A549 (cell line): ENCODE measurements at regions not wholly inside any gene's neighbourhood (a gene's known extent, or its start where the extent isn't known, plus 50 kb on each side); places are given as distances from the start of the nearest gene placed in this dataset.

Experiments
- CHD2 ChIP-seq: fragments of 150-350 bp; IDR thresholded peaks from 2 replicates; pipeline ENCODE4 v1.6.1; 2014; ENCODE audit warnings: low read length; ENCODE audit not compliant: partially characterized antibody
- CTCF ChIP-seq: fragments of >200 bp; sonication (Bioruptor Twin); formaldehyde crosslinking; IDR thresholded peaks from 3 replicates; pipeline ENCODE4 v1.5.1; 2016
- EP300 ChIP-seq, 2 experiments: fragments of >200 bp; sonication (Bioruptor Twin); formaldehyde crosslinking; IDR thresholded peaks; 2 replicates in 1 of 2; 3 replicates in 1 of 2; pipeline ENCODE4 v1.6.1; 2016 to 2017
- HMGXB4 ChIP-seq: fragments of 250-450 bp; sonication (Bioruptor Pico); IDR thresholded peaks from 2 replicates; pipeline ENCODE4 v1.5.0; 2021; ENCODE audit warnings: mild to moderate bottlenecking, moderate library complexity, borderline replicate concordance
- HOXA7 ChIP-seq: fragments of 250-450 bp; sonication (Bioruptor Pico); IDR thresholded peaks from 2 replicates; pipeline ENCODE4 v1.5.0; 2020; ENCODE audit warnings: mild to moderate bottlenecking, moderate library complexity
- JUN ChIP-seq, 2 experiments: fragments of >200 bp; sonication (Bioruptor Twin); formaldehyde crosslinking; IDR thresholded peaks; 2 replicates in 1 of 2; 3 replicates in 1 of 2; pipeline ENCODE4 v1.6.1; 2016 to 2017
- JUNB ChIP-seq: fragments of >200 bp; sonication (Bioruptor Twin); formaldehyde crosslinking; IDR thresholded peaks from 2 replicates; pipeline ENCODE4 v1.6.1; 2016
- MAFK ChIP-seq: fragments of 450-650 bp; IDR thresholded peaks from 2 replicates; pipeline ENCODE4 v1.6.1; 2014; ENCODE audit not compliant: partially characterized antibody
- PBX3 ChIP-seq: IDR thresholded peaks from 2 replicates; pipeline ENCODE4 v1.6.1; 2012
- PHF8 ChIP-seq: fragments of 200-600 bp; sonication (generic); IDR thresholded peaks from 2 replicates; pipeline ENCODE4 v1.6.1; 2016; ENCODE audit warnings: low read depth, mild to moderate bottlenecking, antibody characterized with exemption, moderate library complexity, borderline replicate concordance
- POLR2A ChIP-seq: IDR thresholded peaks from 2 replicates; pipeline ENCODE4 v1.6.1; 2012; ENCODE audit warnings: mild to moderate bottlenecking, low read length
- RAD21 ChIP-seq, 2 experiments: fragments of >200 bp in 1 of 2; sonication (Bioruptor Twin) in 1 of 2; formaldehyde crosslinking in 1 of 2; IDR thresholded peaks in 1 of 2; conservative IDR thresholded peaks in 1 of 2; 2 replicates in 1 of 2; 3 replicates in 1 of 2; pipeline ENCODE4 v1.6.1; 2012 to 2018; ENCODE audit warnings: inconsistent platforms in 1 of 2
- REST ChIP-seq: fragments of 200-600 bp; sonication (generic); IDR thresholded peaks from 2 replicates; pipeline ENCODE4 v1.6.1; 2016; ENCODE audit warnings: antibody characterized with exemption, mild to moderate bottlenecking, moderate library complexity
- USF2 ChIP-seq: fragments of 450-650 bp; IDR thresholded peaks from 2 replicates; pipeline ENCODE4 v1.6.1; 2014; ENCODE audit warnings: antibody characterized with exemption

- no peak for TF ChIP-seq CTCF
- no peak for TF ChIP-seq POLR2A
- TF ChIP-seq JUN (IDR thresholded peaks at IDR 0.05), result no peak
- no peak for TF ChIP-seq CHD2
- TF ChIP-seq PHF8, result no peak
- no peak for TF ChIP-seq EP300 (IDR thresholded peaks at IDR 0.05)
- TF ChIP-seq RAD21 (conservative IDR thresholded peaks at IDR 0.05 in 1 of 2, IDR thresholded peaks at IDR 0.05 in 1 of 2), result no peak
- TF ChIP-seq REST, result no peak
- no peak for TF ChIP-seq PBX3
- TF ChIP-seq USF2, result no peak
- no peak for TF ChIP-seq HMGXB4 (CRISPR knock-in tag)
- no peak for TF ChIP-seq MAFK
- TF ChIP-seq JUNB, result no peak
- no peak for TF ChIP-seq HOXA7 (CRISPR knock-in tag)
Observed at GRCh38 chr9:129351642-129352145, 173.6 kb upstream of the IER5L start.
